A673 (cell line): ENCODE measurements at regions not wholly inside any gene's neighbourhood (a gene's known extent, or its start where the extent isn't known, plus 50 kb on each side); places are given as distances from the start of the nearest gene placed in this dataset.

Experiments used
- BruUV-seq: library from RNA; stranded (reverse); fragments of 400-500 nt; replicated peaks from 2 replicates; lab custom pipeline; 2021; lab: Mats Ljungman, UMichigan
- CTCF ChIA-PET: fragments of 300-600 bp; sonication (Branson Sonifier 250); formaldehyde crosslinking; loops from one replicate; lab custom pipeline; 2022; ENCODE audit warnings: antibody characterized with exemption; lab: Charles Lee
- POLR2A ChIA-PET: fragments of 300-600 bp; sonication (Branson Sonifier 250); formaldehyde crosslinking; loops from one replicate; lab custom pipeline; 2022; ENCODE audit warnings: antibody characterized with exemption; ENCODE audit not compliant: low non-redundant PET; lab: Charles Lee
- DNase-seq: peaks from one replicate; pipeline ENCODE4 v3.0.0-alpha.2; 2015; ENCODE audit warnings: low spot score
- H3K27ac ChIP-seq: fragments of 200-600 bp; sonication (generic); 2 replicates; pipeline ENCODE4 v1.5.1; 2016; ENCODE audit warnings: mixed run types, low read depth, mild to moderate bottlenecking, mixed read lengths, antibody characterized with exemption, low read length; ENCODE audit not compliant: poor library complexity, severe bottlenecking
- H3K27me3 ChIP-seq: fragments of 200-600 bp; sonication (generic); replicated peaks from 2 replicates; pipeline ENCODE4 v1.6.1; 2017; ENCODE audit warnings: mixed run types, low read depth, mild to moderate bottlenecking, mixed read lengths, antibody characterized with exemption, low read length; ENCODE audit not compliant: insufficient read depth, poor library complexity
- H3K36me3 ChIP-seq: fragments of 200-600 bp; sonication (generic); 2 replicates; pipeline ENCODE4 v1.6.1; 2016; ENCODE audit warnings: mixed run types, mild to moderate bottlenecking, mixed read lengths, antibody characterized with exemption, low read length; ENCODE audit not compliant: insufficient read depth, poor library complexity, severe bottlenecking
- H3K4me1 ChIP-seq: fragments of 200-600 bp; sonication (generic); 2 replicates; pipeline ENCODE4 v1.6.1; 2017; ENCODE audit warnings: mixed run types, mild to moderate bottlenecking, mixed read lengths, antibody characterized with exemption, low read length; ENCODE audit not compliant: insufficient read depth, poor library complexity, severe bottlenecking
- H3K4me3 ChIP-seq: fragments of 200-600 bp; sonication (generic); 2 replicates; pipeline ENCODE4 v1.5.1; 2016; ENCODE audit warnings: low read depth, mixed run types, mild to moderate bottlenecking, mixed read lengths, low read length; ENCODE audit not compliant: poor library complexity, severe bottlenecking
- H3K9me3 ChIP-seq: fragments of 200-600 bp; sonication (generic); 2 replicates; pipeline ENCODE4 v1.6.1; 2016; ENCODE audit warnings: mixed run types, low read depth, mild to moderate bottlenecking, mixed read lengths, antibody characterized with exemption, low read length; ENCODE audit not compliant: poor library complexity, severe bottlenecking
- CTCF ChIP-seq: fragments of 300-800, 200-600 bp; sonication (generic); conservative IDR thresholded peaks from 2 replicates; pipeline ENCODE4 v1.5.1; 2017; ENCODE audit warnings: low read depth, mild to moderate bottlenecking, antibody characterized with exemption, low read length, moderate library complexity, mixed read lengths
- EZH2 ChIP-seq: fragments of 200-600 bp; sonication (generic); IDR thresholded peaks from 2 replicates; pipeline ENCODE4 v1.6.1; 2017; ENCODE audit warnings: borderline replicate concordance, low read depth, mild to moderate bottlenecking, mixed read lengths, antibody characterized with exemption, low read length; ENCODE audit not compliant: poor library complexity, severe bottlenecking
- intact Hi-C: fragments of 100-400 bp; cut with micrococcal nuclease; formaldehyde crosslinking; loops from one replicate; pipeline ENCODE4 v1.10.0; 2022; ENCODE audit not compliant: unreplicated experiment

GRCh38 chr6:105573138-105573537 lies 170.3 kb upstream of the PREP start:
- Histone ChIP-seq H3K4me3 (no peak overlapping the region), H3K36me3 (no peaks in the 10 kb centered on the region), H3K9me3 (no peaks in the 10 kb centered on the region), H3K27me3 (peaks cover 22% of the 10 kb centered on the region), H3K4me1 (no peaks in the 10 kb centered on the region), H3K27ac (no peak overlapping the region)
- ChIA-PET POLR2A (no interaction called here), CTCF (no interaction called here)
- DNase-seq, result no peak
- no TSS peak for BruUV-seq
- TF ChIP-seq CTCF (no peak), EZH2 (no peak)
- intact Hi-C loops, result no loop called here

GRCh38 chr6:105570416-105570815 lies 167.5 kb upstream of the PREP start:
- H3K27me3 ChIP-seq, result peaks cover 18% of the 10 kb centered on the region
- no peaks in the 10 kb centered on the region for H3K4me1 ChIP-seq
- no peak overlapping the region for H3K4me3 ChIP-seq
- DNase-seq, result no peak
- no peak overlapping the region for H3K27ac ChIP-seq
- ChIA-PET POLR2A (no interaction called here), CTCF (no interaction called here)
- intact Hi-C loops, result no loop called here
- no peaks in the 10 kb centered on the region for H3K9me3 ChIP-seq
- no peak for TF ChIP-seq CTCF
- no peak for TF ChIP-seq EZH2
- BruUV-seq, result no TSS peak
- H3K36me3 ChIP-seq, result no peaks in the 10 kb centered on the region

- Histone ChIP-seq H3K4me3 (no peak overlapping the region), H3K36me3 (no peaks in the 10 kb centered on the region), H3K4me1 (no peaks in the 10 kb centered on the region), H3K27ac (no peak overlapping the region), H3K9me3 (no peaks in the 10 kb centered on the region), H3K27me3 (peaks cover 12% of the 10 kb centered on the region)
- no TSS peak for BruUV-seq
- ChIA-PET CTCF (no interaction called here), POLR2A (no interaction called here)
- intact Hi-C loops, result no loop called here
- no peak for DNase-seq
- TF ChIP-seq CTCF, result no peak
- TF ChIP-seq EZH2, result no peak
Measured at GRCh38 chr6:105569706-105570105, 166.8 kb upstream of the PREP start.
